ENCODE measurements at regions not wholly inside any gene's neighbourhood (a gene's known extent, or its start where the extent isn't known, plus 50 kb on each side); places are given as distances from the start of the nearest gene placed in this dataset.
A peak's percentile ranks its signal among the peaks of the same experiment; 100 is the strongest.

DNA sequence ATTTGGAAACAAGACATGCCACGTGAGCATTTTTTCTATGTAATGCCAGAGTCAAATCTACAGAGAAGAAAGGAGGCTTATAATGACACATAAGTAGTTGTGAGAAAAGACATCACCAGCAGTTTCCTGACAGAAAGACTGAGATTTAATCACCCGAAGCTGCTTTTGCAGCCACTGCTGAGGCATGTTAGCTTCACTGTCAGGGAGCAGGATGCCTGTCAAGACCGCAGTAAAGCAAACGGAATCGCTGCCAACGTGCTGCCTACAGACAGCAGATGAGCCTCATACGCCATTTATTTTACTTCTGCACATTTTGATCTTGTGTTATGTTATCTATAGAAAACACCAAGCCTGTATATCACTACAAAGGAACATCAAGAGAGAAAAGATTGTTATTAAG is 68.7 kb upstream of the NDST3 start:
- TF ChIP-seq GATA3 (IDR thresholded peaks at IDR 0.05; ENCODE audit: low read depth, low read length) (no peak), GATA2 (IDR thresholded peaks at IDR 0.05; ENCODE audit: low read depth, low read length) (peak; percentile 35; the same call in 1 of the 2 replicates)
